ENCODE measurements at regions not wholly inside any gene's neighbourhood (a gene's known extent, or its start where the extent isn't known, plus 50 kb on each side); places are given as distances from the start of the nearest gene placed in this dataset.

DNA sequence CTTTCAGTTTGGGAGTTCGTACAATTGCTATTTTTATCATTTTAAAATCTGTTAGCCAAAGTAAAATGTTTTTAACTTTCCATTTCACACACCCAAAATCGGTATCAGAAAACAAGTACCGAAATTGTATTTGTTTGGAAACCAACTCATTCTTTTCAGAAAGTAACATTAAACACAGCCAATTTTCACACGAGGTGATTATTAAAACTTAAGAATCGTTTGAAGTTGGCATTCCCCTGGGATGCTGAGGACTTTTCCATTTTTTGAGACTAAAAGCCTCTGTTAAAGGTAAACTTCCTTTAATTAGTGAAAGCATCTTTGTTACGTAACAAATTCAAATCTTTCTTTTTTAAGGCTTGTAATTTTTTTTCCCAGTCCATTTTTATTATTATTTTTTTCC lies 623.0 kb downstream of the VRK1 start:
- intact Hi-C loops (cut with micrococcal nuclease; ENCODE audit: unreplicated experiment): no loop called here
- Mint-ChIP-seq H3K4me1 (ENCODE audit: low read depth, unreplicated experiment) (no peaks in the 10 kb centered on the region), H3K36me3 (ENCODE audit: insufficient read depth, unreplicated experiment) (no peaks in the 10 kb centered on the region), H3K27me3 (ENCODE audit: insufficient read depth, unreplicated experiment) (peaks cover 8% of the 10 kb centered on the region), H3K4me3 (ENCODE audit: unreplicated experiment) (no peak overlapping the region), H3K9me3 (ENCODE audit: unreplicated experiment) (no peaks in the 10 kb centered on the region), H3K27ac (ENCODE audit: unreplicated experiment) (no peak overlapping the region)
- Histone ChIP-seq H3K36me3 (ENCODE audit: control insufficient read depth, insufficient read depth, low read length) (no peaks in the 10 kb centered on the region), H3K9me3 (no peaks in the 10 kb centered on the region), H3K4me1 (no peaks in the 10 kb centered on the region), H3K27me3 (replicated peaks; ENCODE audit: control insufficient read depth, insufficient read depth, low read length) (no peaks in the 10 kb centered on the region), H3K4me3 (ENCODE audit: low read depth, low read length) (no peak overlapping the region)
- no TSS peak for BruUV-seq (replicated peaks)
- DNase-seq: no peak
- TF ChIP-seq, protein P1, sequence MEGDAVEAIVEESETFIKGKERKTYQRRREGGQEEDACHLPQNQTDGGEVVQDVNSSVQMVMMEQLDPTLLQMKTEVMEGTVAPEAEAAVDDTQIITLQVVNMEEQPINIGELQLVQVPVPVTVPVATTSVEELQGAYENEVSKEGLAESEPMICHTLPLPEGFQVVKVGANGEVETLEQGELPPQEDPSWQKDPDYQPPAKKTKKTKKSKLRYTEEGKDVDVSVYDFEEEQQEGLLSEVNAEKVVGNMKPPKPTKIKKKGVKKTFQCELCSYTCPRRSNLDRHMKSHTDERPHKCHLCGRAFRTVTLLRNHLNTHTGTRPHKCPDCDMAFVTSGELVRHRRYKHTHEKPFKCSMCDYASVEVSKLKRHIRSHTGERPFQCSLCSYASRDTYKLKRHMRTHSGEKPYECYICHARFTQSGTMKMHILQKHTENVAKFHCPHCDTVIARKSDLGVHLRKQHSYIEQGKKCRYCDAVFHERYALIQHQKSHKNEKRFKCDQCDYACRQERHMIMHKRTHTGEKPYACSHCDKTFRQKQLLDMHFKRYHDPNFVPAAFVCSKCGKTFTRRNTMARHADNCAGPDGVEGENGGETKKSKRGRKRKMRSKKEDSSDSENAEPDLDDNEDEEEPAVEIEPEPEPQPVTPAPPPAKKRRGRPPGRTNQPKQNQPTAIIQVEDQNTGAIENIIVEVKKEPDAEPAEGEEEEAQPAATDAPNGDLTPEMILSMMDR (IDR thresholded peaks at IDR 0.05; ENCODE audit: insufficient read depth in 1 of 2, low read depth in 1 of 2, low read length in 1 of 2, severe bottlenecking in 1 of 2, unreplicated experiment in 1 of 2): no peak
- CTCF ChIA-PET: no interaction called here
- POLR2A ChIA-PET: no interaction called here

GRCh38 chr14:97426776-97427175 lies 629.6 kb downstream of the VRK1 start:
- Histone ChIP-seq H3K4me1 (no peaks in the 10 kb centered on the region), H3K9me3 (no peaks in the 10 kb centered on the region), H3K27me3 (replicated peaks; ENCODE audit: control insufficient read depth, insufficient read depth, low read length) (no peaks in the 10 kb centered on the region), H3K4me3 (ENCODE audit: low read depth, low read length) (no peak overlapping the region), H3K36me3 (ENCODE audit: control insufficient read depth, insufficient read depth, low read length) (no peaks in the 10 kb centered on the region)
- Mint-ChIP-seq H3K4me3 (ENCODE audit: unreplicated experiment) (no peak overlapping the region), H3K27ac (ENCODE audit: unreplicated experiment) (no peak overlapping the region), H3K36me3 (ENCODE audit: insufficient read depth, unreplicated experiment) (no peaks in the 10 kb centered on the region), H3K27me3 (ENCODE audit: insufficient read depth, unreplicated experiment) (peaks cover 3% of the 10 kb centered on the region), H3K4me1 (ENCODE audit: low read depth, unreplicated experiment) (no peaks in the 10 kb centered on the region), H3K9me3 (ENCODE audit: unreplicated experiment) (no peaks in the 10 kb centered on the region)
- TF ChIP-seq, protein P1 (IDR thresholded peaks at IDR 0.05; ENCODE audit: insufficient read depth in 1 of 2, low read depth in 1 of 2, low read length in 1 of 2, severe bottlenecking in 1 of 2, unreplicated experiment in 1 of 2): peak; percentile 12 to 17
- peak in 1 of 2 experiments; percentile 14 for DNase-seq
- BruUV-seq (replicated peaks): no TSS peak
- POLR2A ChIA-PET: no interaction called here
- intact Hi-C loops (cut with micrococcal nuclease; ENCODE audit: unreplicated experiment): no loop called here
- CTCF ChIA-PET: interaction anchor here (1.2 kb wide), 1 partner anchor 17 kb away, joined by 3 read pairs; no protein-coding TSS in a partner anchor

- TF ChIP-seq, protein P1 (IDR thresholded peaks at IDR 0.05; ENCODE audit: insufficient read depth in 1 of 2, low read depth in 1 of 2, low read length in 1 of 2, severe bottlenecking in 1 of 2, unreplicated experiment in 1 of 2): no peak
- intact Hi-C loops (cut with micrococcal nuclease; ENCODE audit: unreplicated experiment): no loop called here
- H3K27me3 Mint-ChIP-seq (ENCODE audit: insufficient read depth, unreplicated experiment): peaks cover 2% of the 10 kb centered on the region
- H3K9me3 ChIP-seq: no peaks in the 10 kb centered on the region
- POLR2A ChIA-PET: no interaction called here
- no peaks in the 10 kb centered on the region for H3K36me3 Mint-ChIP-seq (ENCODE audit: insufficient read depth, unreplicated experiment)
- no peaks in the 10 kb centered on the region for H3K4me1 Mint-ChIP-seq (ENCODE audit: low read depth, unreplicated experiment)
- no peak for DNase-seq
- no peaks in the 10 kb centered on the region for H3K9me3 Mint-ChIP-seq (ENCODE audit: unreplicated experiment)
- H3K4me1 ChIP-seq: no peaks in the 10 kb centered on the region
- H3K4me3 Mint-ChIP-seq (ENCODE audit: unreplicated experiment): no peak overlapping the region
- no TSS peak for BruUV-seq (replicated peaks)
- CTCF ChIA-PET: no interaction called here
- no peaks in the 10 kb centered on the region for H3K27me3 ChIP-seq (replicated peaks; ENCODE audit: control insufficient read depth, insufficient read depth, low read length)
- no peak overlapping the region for H3K27ac Mint-ChIP-seq (ENCODE audit: unreplicated experiment)
- no peak overlapping the region for H3K4me3 ChIP-seq (ENCODE audit: low read depth, low read length)
- H3K36me3 ChIP-seq (ENCODE audit: control insufficient read depth, insufficient read depth, low read length): no peaks in the 10 kb centered on the region
These were observed 631.7 kb downstream of the VRK1 start for GRCh38 chr14:97428808-97429440.

All from Caco-2 (cell line).